Progenitor cell of endocrine pancreas (in vitro differentiated cells): ENCODE measurements at regions not wholly inside any gene's neighbourhood (a gene's known extent, or its start where the extent isn't known, plus 50 kb on each side); places are given as distances from the start of the nearest gene placed in this dataset.

Source experiments
- DNase-seq: peaks from one replicate; pipeline ENCODE4 v3.0.0; 2021; ENCODE audit warnings: low spot score; ENCODE audit not compliant: unreplicated experiment
- H3K27ac Mint-ChIP-seq: 2 replicates; pipeline ENCODE4 v1.8.0; 2021; ENCODE audit warnings: mild to moderate bottlenecking, moderate library complexity, mixed read lengths
- H3K27me3 Mint-ChIP-seq: 2 replicates; pipeline ENCODE4 v1.8.0; 2021; ENCODE audit warnings: mixed read lengths
- H3K36me3 Mint-ChIP-seq: 2 replicates; pipeline ENCODE4 v1.8.0; 2022; ENCODE audit warnings: mixed read lengths; ENCODE audit not compliant: insufficient read depth
- H3K4me1 Mint-ChIP-seq: 2 replicates; pipeline ENCODE4 v1.8.0; 2021; ENCODE audit warnings: low read depth, mixed read lengths
- H3K4me3 Mint-ChIP-seq: 2 replicates; pipeline ENCODE4 v1.8.0; 2021; ENCODE audit warnings: low read depth, mild to moderate bottlenecking, moderate library complexity, mixed read lengths
- H3K9me3 Mint-ChIP-seq: 2 replicates; pipeline ENCODE4 v1.8.0; 2021; ENCODE audit warnings: low read depth, mixed read lengths
- CTCF ChIP-seq: fragments of 200-600 bp; sonication (generic); IDR thresholded peaks from one replicate; pipeline ENCODE4 v1.5.0; 2021; ENCODE audit warnings: antibody characterized with exemption, mild to moderate bottlenecking; ENCODE audit not compliant: unreplicated experiment

GRCh38 chr17:77512062-77512946, 371.5 kb downstream of the SEC14L1 start:
- Mint-ChIP-seq H3K4me1 (no peaks in the 10 kb centered on the region), H3K4me3 (no peak overlapping the region)
- TF ChIP-seq CTCF: no peak

DNA sequence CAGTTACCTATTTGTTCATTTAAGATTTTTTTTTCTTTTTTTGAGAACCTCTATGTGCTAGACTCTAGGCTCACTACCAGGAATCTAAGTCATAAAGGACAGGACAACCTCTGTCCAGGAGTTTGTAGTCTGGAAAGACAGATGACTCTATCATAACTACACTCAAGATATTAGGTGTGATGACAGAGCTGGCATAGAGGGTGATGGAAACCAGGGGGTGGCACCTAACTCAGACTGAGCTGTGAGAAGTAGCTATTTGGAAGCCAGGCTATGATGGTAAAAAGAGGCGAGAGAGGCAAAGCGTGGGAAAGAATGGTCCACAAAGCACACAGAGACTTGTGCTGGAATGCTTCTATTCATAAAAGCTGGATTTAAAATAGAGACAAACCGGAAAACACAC, 372.3 kb downstream of the SEC14L1 start:
- TF ChIP-seq CTCF: no peak

More at GRCh38 chr17:77512062-77512946, 371.5 kb downstream of the SEC14L1 start:
- Mint-ChIP-seq H3K27ac (no peak overlapping the region), H3K9me3 (peaks cover 8% of the 10 kb centered on the region), H3K36me3 (no peaks in the 10 kb centered on the region), H3K27me3 (peaks cover 2% of the 10 kb centered on the region)
- no peak for DNase-seq

DNA sequence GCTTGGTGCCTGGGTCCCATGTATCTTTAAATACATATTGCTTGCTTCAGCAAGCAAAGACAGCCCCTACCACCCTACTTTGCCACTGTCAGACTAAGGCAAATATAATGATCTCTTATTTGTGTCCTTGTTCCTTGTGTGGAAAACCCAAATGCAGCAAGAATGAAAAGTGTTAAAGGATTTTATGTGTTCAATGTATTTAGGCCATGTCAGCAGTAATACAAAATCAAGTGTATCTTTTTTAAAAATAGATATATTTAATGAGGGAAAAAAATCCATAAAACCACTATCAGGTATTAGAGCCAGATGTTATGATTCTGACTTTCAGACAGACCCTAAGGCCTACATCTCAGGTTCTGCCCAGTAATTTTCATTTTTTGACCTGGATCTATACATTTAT, 374.5 kb downstream of the SEC14L1 start:
- no peak for TF ChIP-seq CTCF
- Mint-ChIP-seq H3K36me3 (no peaks in the 10 kb centered on the region), H3K4me1 (no peaks in the 10 kb centered on the region), H3K27me3 (peaks cover 2% of the 10 kb centered on the region), H3K9me3 (peaks cover 8% of the 10 kb centered on the region), H3K27ac (no peak overlapping the region), H3K4me3 (no peak overlapping the region)
- DNase-seq: no peak

More for the DNA sequence above, 372.3 kb downstream of the SEC14L1 start:
- Mint-ChIP-seq H3K27me3 (peaks cover 2% of the 10 kb centered on the region), H3K27ac (no peak overlapping the region), H3K36me3 (no peaks in the 10 kb centered on the region), H3K4me3 (no peak overlapping the region), H3K9me3 (peaks cover 8% of the 10 kb centered on the region), H3K4me1 (no peaks in the 10 kb centered on the region)
- DNase-seq: no peak

DNA sequence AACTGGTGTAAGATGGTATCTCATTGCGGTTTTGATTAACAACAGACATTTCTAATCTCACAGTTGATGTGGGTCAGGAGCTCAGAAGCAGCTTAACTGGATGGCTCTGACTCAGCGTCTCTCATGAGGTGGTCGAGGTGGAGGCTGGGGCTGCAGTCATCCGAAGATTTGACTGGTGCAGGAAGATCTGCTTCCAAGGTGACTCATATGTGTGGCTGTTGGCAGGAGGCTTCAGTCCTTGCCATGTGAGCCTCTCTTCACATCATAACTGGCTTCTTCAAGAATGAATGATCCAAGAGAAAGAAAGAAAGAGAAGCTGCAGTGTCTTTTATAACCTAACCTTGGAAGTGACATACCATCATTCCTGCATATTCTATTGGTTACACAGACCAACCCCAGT, 376.1 kb downstream of the SEC14L1 start:
- H3K4me1 Mint-ChIP-seq: no peaks in the 10 kb centered on the region
- no peak for TF ChIP-seq CTCF
- H3K27me3 Mint-ChIP-seq: peaks cover 2% of the 10 kb centered on the region
- H3K36me3 Mint-ChIP-seq: no peaks in the 10 kb centered on the region
- H3K27ac Mint-ChIP-seq: no peak overlapping the region
- H3K4me3 Mint-ChIP-seq: no peak overlapping the region
- H3K9me3 Mint-ChIP-seq: peaks cover 1% of the 10 kb centered on the region
- no peak for DNase-seq

DNA sequence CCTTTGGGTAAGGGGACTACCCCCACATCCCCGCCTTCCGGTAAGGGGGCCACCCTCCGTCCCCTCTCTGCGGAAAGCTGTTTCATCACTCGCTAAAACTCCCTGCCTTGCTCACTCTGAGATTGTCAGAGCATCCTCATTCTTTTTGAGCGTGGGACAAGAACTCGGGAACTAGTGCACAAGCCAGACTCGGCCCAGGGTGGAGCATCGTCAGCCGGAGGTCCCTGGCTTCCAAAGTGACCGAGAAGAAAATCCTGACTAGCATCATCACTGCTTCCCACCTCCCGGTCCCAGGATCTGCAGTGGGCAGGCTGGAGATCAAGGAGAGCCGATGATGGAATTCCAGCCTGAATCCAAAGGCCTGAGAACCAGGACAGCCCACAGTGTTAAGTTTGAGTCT, 380.3 kb downstream of the SEC14L1 start:
- no peak for DNase-seq
- no peaks in the 10 kb centered on the region for H3K9me3 Mint-ChIP-seq

More for the DNA sequence above, 380.3 kb downstream of the SEC14L1 start:
- Mint-ChIP-seq H3K4me3 (no peak overlapping the region), H3K4me1 (no peaks in the 10 kb centered on the region), H3K36me3 (no peaks in the 10 kb centered on the region), H3K27me3 (peaks cover 11% of the 10 kb centered on the region), H3K27ac (no peak overlapping the region)
- TF ChIP-seq CTCF: no peak
